Inflammatory macrophage treated with lipopolysaccharide for 1 hour (primary cell): ENCODE measurements at regions not wholly inside any gene's neighbourhood (a gene's known extent, or its start where the extent isn't known, plus 50 kb on each side); places are given as distances from the start of the nearest gene placed in this dataset.
"Not testable (repeated sequence)": the region's sequence is repeated elsewhere in the genome, so short reads cannot be mapped to it uniquely, and the experiment has no call there.

Experiments used
- DNase-seq, 2 donors: peaks; one replicate each; pipeline ENCODE4 v3.0.0-alpha.2; 2020 to 2022

- no peak for DNase-seq
Measured at GRCh38 chr14:49105512-49105911, 480.7 kb downstream of the RPS29 start.

GRCh38 chr14:49092345-49092744 is 493.8 kb downstream of the RPS29 start:
- no peak for DNase-seq

- DNase-seq: no peak
Measured at GRCh38 chr14:49089107-49089506, 497.1 kb downstream of the RPS29 start.

- DNase-seq: not testable (repeated sequence)
Measured at GRCh38 chr14:49073292-49073691, 512.9 kb downstream of the RPS29 start.

GRCh38 chr14:49058511-49058910 is 527.7 kb downstream of the RPS29 start:
- no peak for DNase-seq

GRCh38 chr14:49057838-49058510 is 528.2 kb downstream of the RPS29 start:
- no peak for DNase-seq

- no peak for DNase-seq
Measured at GRCh38 chr14:49056021-49056420, 530.2 kb downstream of the RPS29 start.

- no peak for DNase-seq
Measured at GRCh38 chr14:49052521-49052920, 533.7 kb downstream of the RPS29 start.

- DNase-seq: no peak
Measured at GRCh38 chr14:49051328-49052060, 534.7 kb downstream of the RPS29 start.

- no peak for DNase-seq
Measured at GRCh38 chr14:49050822-49051221, 535.4 kb downstream of the RPS29 start.

GRCh38 chr14:49049711-49050110 is 536.5 kb downstream of the RPS29 start:
- DNase-seq: no peak

- no peak for DNase-seq
Measured at GRCh38 chr14:49044981-49045380, 541.2 kb downstream of the RPS29 start.

GRCh38 chr14:49036984-49037516 is 549.1 kb downstream of the RPS29 start:
- no peak for DNase-seq

- DNase-seq: no peak
Measured at GRCh38 chr14:49036266-49036665, 549.9 kb downstream of the RPS29 start.

GRCh38 chr14:49033131-49033530 is 553.0 kb downstream of the RPS29 start:
- DNase-seq: no peak

GRCh38 chr14:49031710-49032109 is 554.5 kb downstream of the RPS29 start:
- not testable (repeated sequence) for DNase-seq

- DNase-seq: no peak
Measured at GRCh38 chr14:49019467-49020115, 566.6 kb downstream of the RPS29 start.

- no peak for DNase-seq
Measured at GRCh38 chr14:49017447-49017846, 568.7 kb downstream of the RPS29 start.

GRCh38 chr14:49016381-49016780 is 569.8 kb downstream of the RPS29 start:
- no peak for DNase-seq

- DNase-seq: no peak
Measured at GRCh38 chr14:49014476-49014875, 571.7 kb downstream of the RPS29 start.

GRCh38 chr14:49008363-49008762 is 577.8 kb downstream of the RPS29 start:
- DNase-seq: no peak

- no peak for DNase-seq
Measured at GRCh38 chr14:48991141-48991540, 595.0 kb downstream of the RPS29 start.

- no peak for DNase-seq
Measured at GRCh38 chr14:48983351-48983888, 602.8 kb downstream of the RPS29 start.

GRCh38 chr14:48974994-48975393 is 611.2 kb downstream of the RPS29 start:
- no peak for DNase-seq
